ENCODE measurements at regions not wholly inside any gene's neighbourhood (a gene's known extent, or its start where the extent isn't known, plus 50 kb on each side); places are given as distances from the start of the nearest gene placed in this dataset.
"Not testable (repeated sequence)": the region's sequence is repeated elsewhere in the genome, so short reads cannot be mapped to it uniquely, and the experiment has no call there.

GRCh38 chr2:76178610-76179009 is 467.9 kb upstream of the GCFC2 start:
- H3K4me2 ChIP-seq (ENCODE audit: extremely low read depth, insufficient read depth, low read length) = no peak overlapping the region
- H3K4me3 ChIP-seq (replicated peaks in 1 of 4; ENCODE audit: control extremely low read depth in 1 of 4, insufficient read depth in 1 of 4, low read depth in 3 of 4, low read length in 4 of 4) = no peak overlapping the region
- H3K9ac ChIP-seq (ENCODE audit: insufficient read depth, low read length) = no peak overlapping the region
- no peaks in the 10 kb centered on the region for H3K9me3 ChIP-seq (ENCODE audit: control insufficient read depth, insufficient read depth, low read depth, low read length)
- H2AFZ ChIP-seq (ENCODE audit: low read length) = no peak overlapping the region
- DNase-seq (ENCODE audit: low read depth in 2 of 2) = no peak
- H3K36me3 ChIP-seq (ENCODE audit: control insufficient read depth, insufficient read depth, low read length) = no peaks in the 10 kb centered on the region
- H4K20me1 ChIP-seq (ENCODE audit: control insufficient read depth, extremely low read depth, insufficient read depth, low read length) = no peaks in the 10 kb centered on the region
- no peak overlapping the region for H3K27ac ChIP-seq (ENCODE audit: insufficient read depth, low read length)
- TF ChIP-seq CTCF (conservative IDR thresholded peaks at IDR 0.05 in 1 of 2, IDR thresholded peaks at IDR 0.05 in 1 of 2; ENCODE audit: low read depth in 1 of 2, low read length in 2 of 2) (no peak), EZH2 (IDR thresholded peaks at IDR 0.05; ENCODE audit: low read length, missing control alignments) (no peak)
- H3K4me1 ChIP-seq (ENCODE audit: control insufficient read depth, extremely low read depth, insufficient read depth, low read length) = no peaks in the 10 kb centered on the region
- no peaks in the 10 kb centered on the region for H3K79me2 ChIP-seq (ENCODE audit: control insufficient read depth, insufficient read depth, low read length)
- H3K27me3 ChIP-seq (ENCODE audit: control insufficient read depth, insufficient read depth, low read length) = no peaks in the 10 kb centered on the region

GRCh38 chr2:76175295-76175694 is 464.6 kb upstream of the GCFC2 start:
- Histone ChIP-seq H3K9me3 (ENCODE audit: control insufficient read depth, insufficient read depth, low read depth, low read length) (no peaks in the 10 kb centered on the region), H3K9ac (ENCODE audit: insufficient read depth, low read length) (no peak overlapping the region), H4K20me1 (ENCODE audit: control insufficient read depth, extremely low read depth, insufficient read depth, low read length) (no peaks in the 10 kb centered on the region), H3K27me3 (ENCODE audit: control insufficient read depth, insufficient read depth, low read length) (no peaks in the 10 kb centered on the region), H3K4me3 (replicated peaks in 1 of 4; ENCODE audit: control extremely low read depth in 1 of 4, insufficient read depth in 1 of 4, low read depth in 3 of 4, low read length in 4 of 4) (no peak overlapping the region), H3K36me3 (ENCODE audit: control insufficient read depth, insufficient read depth, low read length) (no peaks in the 10 kb centered on the region), H3K4me1 (ENCODE audit: control insufficient read depth, extremely low read depth, insufficient read depth, low read length) (no peaks in the 10 kb centered on the region), H2AFZ (ENCODE audit: low read length) (no peak overlapping the region), H3K79me2 (ENCODE audit: control insufficient read depth, insufficient read depth, low read length) (no peaks in the 10 kb centered on the region), H3K4me2 (ENCODE audit: extremely low read depth, insufficient read depth, low read length) (no peak overlapping the region), H3K27ac (ENCODE audit: insufficient read depth, low read length) (no peak overlapping the region)
- TF ChIP-seq CTCF (conservative IDR thresholded peaks at IDR 0.05 in 1 of 2, IDR thresholded peaks at IDR 0.05 in 1 of 2; ENCODE audit: low read depth in 1 of 2, low read length in 2 of 2) = no peak
- no peak for TF ChIP-seq EZH2 (IDR thresholded peaks at IDR 0.05; ENCODE audit: low read length, missing control alignments)
- no peak for DNase-seq (ENCODE audit: low read depth in 2 of 2)

DNA sequence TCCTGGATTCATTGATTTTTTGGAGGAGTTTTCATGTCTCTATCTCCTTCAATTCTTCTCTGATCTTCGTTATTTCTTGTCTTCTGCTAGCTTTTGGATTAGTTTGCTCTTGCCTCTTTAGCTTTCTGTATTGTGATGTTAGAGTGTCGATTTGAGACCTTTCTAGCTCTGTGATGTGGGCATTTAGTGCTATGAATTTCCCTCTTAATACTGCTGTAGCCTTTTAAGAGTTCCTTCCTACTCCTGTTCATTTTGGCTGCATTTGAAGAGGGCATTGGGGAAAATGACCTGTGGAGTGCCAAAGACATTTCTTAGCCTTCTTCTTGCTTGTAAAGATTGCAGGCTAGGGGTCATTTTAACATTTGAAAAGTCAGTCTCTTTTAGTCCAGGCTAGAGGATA is 463.8 kb upstream of the GCFC2 start:
- Histone ChIP-seq H4K20me1 (ENCODE audit: control insufficient read depth, extremely low read depth, insufficient read depth, low read length) (no peaks in the 10 kb centered on the region), H3K27me3 (ENCODE audit: control insufficient read depth, insufficient read depth, low read length) (no peaks in the 10 kb centered on the region), H3K36me3 (ENCODE audit: control insufficient read depth, insufficient read depth, low read length) (no peaks in the 10 kb centered on the region), H3K9me3 (ENCODE audit: control insufficient read depth, insufficient read depth, low read depth, low read length) (no peaks in the 10 kb centered on the region), H2AFZ (ENCODE audit: low read length) (no peak overlapping the region), H3K9ac (ENCODE audit: insufficient read depth, low read length) (no peak overlapping the region), H3K4me3 (replicated peaks in 1 of 4; ENCODE audit: control extremely low read depth in 1 of 4, insufficient read depth in 1 of 4, low read depth in 3 of 4, low read length in 4 of 4) (no peak overlapping the region), H3K4me1 (ENCODE audit: control insufficient read depth, extremely low read depth, insufficient read depth, low read length) (no peaks in the 10 kb centered on the region), H3K27ac (ENCODE audit: insufficient read depth, low read length) (no peak overlapping the region), H3K4me2 (ENCODE audit: extremely low read depth, insufficient read depth, low read length) (no peak overlapping the region), H3K79me2 (ENCODE audit: control insufficient read depth, insufficient read depth, low read length) (no peaks in the 10 kb centered on the region)
- no peak for TF ChIP-seq CTCF (conservative IDR thresholded peaks at IDR 0.05 in 1 of 2, IDR thresholded peaks at IDR 0.05 in 1 of 2; ENCODE audit: low read depth in 1 of 2, low read length in 2 of 2)
- no peak for TF ChIP-seq EZH2 (IDR thresholded peaks at IDR 0.05; ENCODE audit: low read length, missing control alignments)
- DNase-seq (ENCODE audit: low read depth in 2 of 2) = no peak

DNA sequence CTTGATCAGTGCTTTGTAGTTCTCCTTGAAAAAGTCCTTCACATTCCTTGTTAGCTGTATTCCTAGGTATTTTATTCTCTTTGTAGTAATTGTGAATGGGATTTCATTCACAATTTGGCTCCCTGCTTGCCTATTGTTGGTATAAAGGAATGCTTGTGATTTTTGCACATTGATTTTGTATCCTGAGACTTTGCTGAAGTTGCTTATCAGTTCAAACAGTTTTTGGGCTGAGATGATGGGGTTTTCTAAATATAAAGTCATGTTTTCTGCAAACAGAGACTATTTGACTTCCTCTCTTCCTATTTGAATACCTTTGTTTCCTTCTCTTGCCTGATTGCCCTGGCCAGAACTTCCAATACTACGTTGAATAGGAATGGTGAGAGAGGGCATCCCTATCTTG is 462.5 kb upstream of the GCFC2 start:
- not testable (repeated sequence) for H3K9ac ChIP-seq (ENCODE audit: insufficient read depth, low read length); H3K79me2 ChIP-seq (ENCODE audit: control insufficient read depth, insufficient read depth, low read length); H4K20me1 ChIP-seq (ENCODE audit: control insufficient read depth, extremely low read depth, insufficient read depth, low read length); DNase-seq (ENCODE audit: low read depth in 2 of 2); H3K9me3 ChIP-seq (ENCODE audit: control insufficient read depth, insufficient read depth, low read depth, low read length); H2AFZ ChIP-seq (ENCODE audit: low read length); H3K36me3 ChIP-seq (ENCODE audit: control insufficient read depth, insufficient read depth, low read length); H3K4me2 ChIP-seq (ENCODE audit: extremely low read depth, insufficient read depth, low read length); H3K4me1 ChIP-seq (ENCODE audit: control insufficient read depth, extremely low read depth, insufficient read depth, low read length); H3K27me3 ChIP-seq (ENCODE audit: control insufficient read depth, insufficient read depth, low read length); H3K27ac ChIP-seq (ENCODE audit: insufficient read depth, low read length); H3K4me3 ChIP-seq (replicated peaks in 1 of 4; ENCODE audit: control extremely low read depth in 1 of 4, insufficient read depth in 1 of 4, low read depth in 3 of 4, low read length in 4 of 4)

- not testable (repeated sequence) for H3K9ac ChIP-seq (ENCODE audit: insufficient read depth, low read length); H3K4me3 ChIP-seq (replicated peaks in 1 of 4; ENCODE audit: control extremely low read depth in 1 of 4, insufficient read depth in 1 of 4, low read depth in 3 of 4, low read length in 4 of 4); H3K27ac ChIP-seq (ENCODE audit: insufficient read depth, low read length)
Measured at GRCh38 chr2:76172154-76172595, 461.5 kb upstream of the GCFC2 start.

More at GRCh38 chr2:76172154-76172595, 461.5 kb upstream of the GCFC2 start:
- H3K4me1 ChIP-seq (ENCODE audit: control insufficient read depth, extremely low read depth, insufficient read depth, low read length); H2AFZ ChIP-seq (ENCODE audit: low read length); H3K9me3 ChIP-seq (ENCODE audit: control insufficient read depth, insufficient read depth, low read depth, low read length); H3K36me3 ChIP-seq (ENCODE audit: control insufficient read depth, insufficient read depth, low read length); H4K20me1 ChIP-seq (ENCODE audit: control insufficient read depth, extremely low read depth, insufficient read depth, low read length); H3K27me3 ChIP-seq (ENCODE audit: control insufficient read depth, insufficient read depth, low read length); DNase-seq (ENCODE audit: low read depth in 2 of 2); H3K4me2 ChIP-seq (ENCODE audit: extremely low read depth, insufficient read depth, low read length); H3K79me2 ChIP-seq (ENCODE audit: control insufficient read depth, insufficient read depth, low read length): not testable (repeated sequence)
